Tibial nerve (tissue), 4 donors: ENCODE measurements at regions not wholly inside any gene's neighbourhood (a gene's known extent, or its start where the extent isn't known, plus 50 kb on each side); places are given as distances from the start of the nearest gene placed in this dataset.

Source experiments
- CTCF ChIP-seq, 5 experiments: fragments of 200-600 bp in 3 of 5; fragments of 450-650 bp in 2 of 5; sonication (generic) in 3 of 5; IDR thresholded peaks; one replicate each; pipeline ENCODE4 v1.5.1; 2016 to 2019; ENCODE audit warnings: antibody characterized with exemption in 5 of 5, mild to moderate bottlenecking in 3 of 5, moderate library complexity in 2 of 5
- EP300 ChIP-seq, 2 donors: sonication (generic); formaldehyde crosslinking; IDR thresholded peaks; one replicate each; pipeline ENCODE4 v1.6.1; 2017; ENCODE audit warnings: antibody characterized with exemption in 2 of 2, mild to moderate bottlenecking in 1 of 2
- POLR2A ChIP-seq, 2 donors: fragments of 450-650 bp; IDR thresholded peaks; one replicate each; pipeline ENCODE4 v1.6.1; 2017; ENCODE audit warnings: antibody characterized with exemption in 2 of 2, mild to moderate bottlenecking in 2 of 2, moderate library complexity in 2 of 2

DNA sequence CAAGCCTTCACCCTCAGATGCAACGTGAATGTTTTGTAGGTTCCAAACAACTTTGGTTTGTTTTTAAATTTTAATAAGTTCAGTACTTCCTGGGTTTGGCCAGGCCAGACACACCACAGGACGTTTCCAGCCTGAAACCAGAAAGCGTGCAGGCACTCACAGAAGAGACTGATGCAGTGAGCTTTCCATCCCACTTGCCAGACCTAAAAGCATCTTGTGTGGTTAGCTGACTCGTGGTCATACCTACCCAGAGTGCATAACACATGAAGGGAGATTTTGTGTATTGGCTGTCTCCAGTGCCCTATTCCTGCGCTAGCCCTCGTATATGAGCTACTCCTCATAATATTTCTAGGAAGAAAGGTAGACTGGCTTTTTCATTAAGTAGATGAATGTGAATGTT lies 297.3 kb upstream of the FAR2 start:
- TF ChIP-seq CTCF (IDR thresholded peaks at IDR 0.05) (no peak), POLR2A (IDR thresholded peaks at IDR 0.05) (no peak), EP300 (IDR thresholded peaks at IDR 0.05) (no peak)
